ENCODE measurements at regions not wholly inside any gene's neighbourhood (a gene's known extent, or its start where the extent isn't known, plus 50 kb on each side); places are given as distances from the start of the nearest gene placed in this dataset.

- DNase-seq (ENCODE audit: low read depth): no peak
These were observed 62.3 kb upstream of the IER3 start for GRCh38 chr6:30806581-30807183.

GRCh38 chr6:30804333-30804732, 60.0 kb upstream of the IER3 start:
- no peak for DNase-seq (ENCODE audit: low read depth)

- DNase-seq (ENCODE audit: low read depth): no peak
These were observed 58.4 kb upstream of the IER3 start for GRCh38 chr6:30802731-30803130.

- no peak for DNase-seq (ENCODE audit: low read depth)
These were observed 57.6 kb upstream of the IER3 start for GRCh38 chr6:30801950-30802349.

- DNase-seq (ENCODE audit: low read depth): no peak
These were observed 56.5 kb upstream of the IER3 start for GRCh38 chr6:30800871-30801270.

DNA sequence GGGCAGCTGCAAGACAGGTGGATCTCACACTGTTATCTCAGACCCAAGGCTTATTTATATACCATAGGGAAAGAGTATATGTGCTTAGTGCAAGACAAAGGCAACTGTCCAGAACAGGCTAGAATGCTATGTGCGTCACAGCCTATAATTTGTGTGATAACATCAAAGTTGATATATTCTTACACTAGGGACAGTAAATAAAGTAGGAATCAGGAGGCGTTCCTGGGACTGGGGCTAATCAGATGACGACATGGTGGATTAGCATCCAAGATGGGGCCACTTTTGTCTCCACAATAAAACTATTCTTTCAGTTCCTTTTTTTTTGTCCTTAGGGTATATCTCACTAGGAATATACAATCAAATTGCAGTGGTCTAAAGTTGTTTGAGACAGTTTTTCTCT, 54.9 kb upstream of the IER3 start:
- no peak for DNase-seq (ENCODE audit: low read depth)

GRCh38 chr6:30798494-30798893, 54.1 kb upstream of the IER3 start:
- DNase-seq (ENCODE audit: low read depth): no peak

DNA sequence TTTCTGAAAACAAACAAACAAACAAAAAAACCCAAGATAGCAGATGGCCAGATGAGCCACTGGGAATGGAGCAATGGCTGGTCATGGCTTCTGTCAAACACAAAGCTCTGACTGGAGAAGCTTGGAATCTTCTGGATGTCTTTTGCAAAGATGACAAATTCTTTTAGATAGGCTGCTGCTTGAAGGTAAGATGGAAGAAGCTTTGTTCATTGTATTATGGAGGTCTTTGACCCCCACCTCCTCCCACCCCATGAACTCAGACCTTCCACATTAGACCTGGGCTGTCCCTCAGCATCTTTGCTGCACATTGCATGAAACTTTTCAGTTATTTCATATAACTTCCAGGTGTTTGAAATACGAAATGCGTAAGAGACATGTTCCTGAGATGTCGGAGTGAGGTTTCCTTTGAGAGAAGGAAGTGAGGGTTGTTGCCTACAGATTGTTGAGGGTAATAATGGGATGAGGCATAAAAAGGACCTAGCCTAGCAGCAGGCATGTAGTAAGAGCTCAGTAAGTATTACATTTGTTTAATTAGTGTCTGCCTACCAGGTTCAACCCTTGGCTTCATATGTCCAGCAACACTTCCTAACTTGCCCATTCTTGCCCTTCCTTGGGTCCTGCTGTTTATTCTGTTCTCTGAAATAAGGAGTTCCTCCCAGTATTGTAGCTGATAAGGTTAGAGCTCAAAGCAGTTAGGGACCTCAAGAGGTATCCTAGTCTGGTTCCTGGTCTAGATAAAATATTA, 51.4 kb upstream of the IER3 start:
- DNase-seq (ENCODE audit: low read depth): no peak
